ENCODE measurements at regions not wholly inside any gene's neighbourhood (a gene's known extent, or its start where the extent isn't known, plus 50 kb on each side); places are given as distances from the start of the nearest gene placed in this dataset.

GRCh38 chr10:8380833-8381496 is 326.5 kb downstream of the GATA3 start:
- DNase-seq (ENCODE audit: insufficient read length) (no peak), FAIRE-seq (no peak)
- TF ChIP-seq TAF1 (IDR thresholded peaks at IDR 0.05; ENCODE audit: borderline replicate concordance, low read depth, low read length) (no peak), POLR2AphosphoS5 (IDR thresholded peaks at IDR 0.05; ENCODE audit: low read depth, low read length) (no peak), POLR2A (IDR thresholded peaks at IDR 0.05; ENCODE audit: low read depth, low read length) (no peak)

- FAIRE-seq (no peak), DNase-seq (ENCODE audit: insufficient read length) (no peak)
- TF ChIP-seq POLR2A (IDR thresholded peaks at IDR 0.05; ENCODE audit: low read depth, low read length) (no peak), POLR2AphosphoS5 (IDR thresholded peaks at IDR 0.05; ENCODE audit: low read depth, low read length) (no peak), TAF1 (IDR thresholded peaks at IDR 0.05; ENCODE audit: borderline replicate concordance, low read depth, low read length) (no peak)
These were observed 332.3 kb downstream of the GATA3 start for GRCh38 chr10:8386781-8387180.

- no peak for DNase-seq (ENCODE audit: insufficient read length)
- TF ChIP-seq TAF1 (IDR thresholded peaks at IDR 0.05; ENCODE audit: borderline replicate concordance, low read depth, low read length) (no peak), POLR2AphosphoS5 (IDR thresholded peaks at IDR 0.05; ENCODE audit: low read depth, low read length) (no peak), POLR2A (IDR thresholded peaks at IDR 0.05; ENCODE audit: low read depth, low read length) (no peak)
- FAIRE-seq: peak; percentile 9
These were observed 335.1 kb downstream of the GATA3 start for GRCh38 chr10:8389630-8390029.

GRCh38 chr10:8392216-8392615 is 337.7 kb downstream of the GATA3 start:
- FAIRE-seq (no peak), DNase-seq (ENCODE audit: insufficient read length) (no peak)
- TF ChIP-seq POLR2AphosphoS5 (IDR thresholded peaks at IDR 0.05; ENCODE audit: low read depth, low read length): no peak
- TF ChIP-seq POLR2A (IDR thresholded peaks at IDR 0.05; ENCODE audit: low read depth, low read length): no peak
- TF ChIP-seq TAF1 (IDR thresholded peaks at IDR 0.05; ENCODE audit: borderline replicate concordance, low read depth, low read length): no peak

- TF ChIP-seq POLR2A (IDR thresholded peaks at IDR 0.05; ENCODE audit: low read depth, low read length): no peak
- no peak for DNase-seq (ENCODE audit: insufficient read length)
- FAIRE-seq: no peak
These were observed 339.0 kb downstream of the GATA3 start for GRCh38 chr10:8393531-8393930.

DNA sequence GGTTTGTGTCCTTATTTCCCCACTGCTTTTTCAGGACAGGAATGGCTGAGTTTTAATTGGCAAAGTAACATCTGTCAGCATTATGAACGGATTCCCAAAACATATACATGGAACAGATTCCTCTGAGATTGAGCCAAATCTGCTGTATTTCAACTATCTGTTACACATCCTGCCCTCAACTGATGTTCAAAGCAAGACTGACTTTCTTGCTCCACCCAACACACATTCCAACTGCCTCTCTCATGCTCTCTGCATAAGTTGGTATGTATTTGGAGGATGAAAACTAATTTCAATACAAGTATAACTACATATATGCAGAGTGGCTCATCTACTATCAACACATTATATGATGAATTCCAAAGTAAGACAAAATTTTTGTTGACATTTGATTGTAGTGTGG is 342.2 kb downstream of the GATA3 start:
- no peak for DNase-seq (ENCODE audit: insufficient read length)
- no peak for FAIRE-seq

DNA sequence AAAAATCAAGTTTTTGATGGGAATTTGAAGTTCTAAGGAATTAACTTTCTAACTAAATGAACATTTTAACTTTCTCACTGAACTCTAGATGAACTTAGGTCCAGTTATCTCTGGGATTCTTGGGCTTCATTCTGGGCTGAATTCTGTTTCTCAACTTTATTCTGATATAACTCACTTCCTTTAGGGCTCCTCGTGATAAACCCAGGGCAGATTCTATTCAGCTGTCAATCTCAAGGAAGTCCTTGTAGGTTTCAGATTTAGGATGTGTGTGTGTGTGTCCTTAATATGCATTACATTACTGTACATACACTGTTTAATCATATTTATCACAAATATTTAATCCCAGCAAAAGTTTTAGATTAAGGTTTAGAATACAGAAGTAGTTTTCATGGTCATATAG is 344.3 kb downstream of the GATA3 start:
- no peak for FAIRE-seq
- DNase-seq (ENCODE audit: insufficient read length): no peak
- no peak for TF ChIP-seq TAF1 (IDR thresholded peaks at IDR 0.05; ENCODE audit: borderline replicate concordance, low read depth, low read length)
- TF ChIP-seq POLR2A (IDR thresholded peaks at IDR 0.05; ENCODE audit: low read depth, low read length): no peak
- no peak for TF ChIP-seq POLR2AphosphoS5 (IDR thresholded peaks at IDR 0.05; ENCODE audit: low read depth, low read length)

More for the DNA sequence above, 342.2 kb downstream of the GATA3 start:
- TF ChIP-seq POLR2A (IDR thresholded peaks at IDR 0.05; ENCODE audit: low read depth, low read length) (no peak), POLR2AphosphoS5 (IDR thresholded peaks at IDR 0.05; ENCODE audit: low read depth, low read length) (no peak), TAF1 (IDR thresholded peaks at IDR 0.05; ENCODE audit: borderline replicate concordance, low read depth, low read length) (no peak)

GRCh38 chr10:8400151-8400550 is 345.7 kb downstream of the GATA3 start:
- DNase-seq (ENCODE audit: insufficient read length): no peak
- TF ChIP-seq POLR2A (IDR thresholded peaks at IDR 0.05; ENCODE audit: low read depth, low read length) (no peak), POLR2AphosphoS5 (IDR thresholded peaks at IDR 0.05; ENCODE audit: low read depth, low read length) (no peak), TAF1 (IDR thresholded peaks at IDR 0.05; ENCODE audit: borderline replicate concordance, low read depth, low read length) (no peak)
- peak; percentile 24 for FAIRE-seq

- DNase-seq (ENCODE audit: insufficient read length) (no peak), FAIRE-seq (no peak)
- no peak for TF ChIP-seq POLR2AphosphoS5 (IDR thresholded peaks at IDR 0.05; ENCODE audit: low read depth, low read length)
- no peak for TF ChIP-seq POLR2A (IDR thresholded peaks at IDR 0.05; ENCODE audit: low read depth, low read length)
- TF ChIP-seq TAF1 (IDR thresholded peaks at IDR 0.05; ENCODE audit: borderline replicate concordance, low read depth, low read length): no peak
These were observed 346.4 kb downstream of the GATA3 start for GRCh38 chr10:8400892-8401291.

DNA sequence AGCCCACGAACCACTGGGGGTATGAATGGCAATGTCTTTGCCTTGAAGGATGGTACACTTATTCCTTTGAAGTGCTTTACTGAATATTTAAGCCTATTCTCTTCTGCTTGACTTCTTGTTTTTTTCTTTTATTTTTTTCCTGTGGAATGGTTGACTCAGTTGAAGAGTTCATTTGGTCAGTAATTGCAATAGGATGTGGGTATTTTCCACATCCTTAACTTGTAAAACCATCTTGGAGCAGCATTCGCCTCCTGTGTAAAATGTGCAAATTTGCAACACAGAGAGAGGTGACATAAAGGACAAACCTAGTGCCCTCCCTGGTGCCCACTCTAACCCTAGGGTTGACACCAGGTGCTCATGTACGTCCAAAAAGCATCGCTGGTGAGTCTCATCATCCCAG is 347.0 kb downstream of the GATA3 start:
- no peak for DNase-seq (ENCODE audit: insufficient read length)

DNA sequence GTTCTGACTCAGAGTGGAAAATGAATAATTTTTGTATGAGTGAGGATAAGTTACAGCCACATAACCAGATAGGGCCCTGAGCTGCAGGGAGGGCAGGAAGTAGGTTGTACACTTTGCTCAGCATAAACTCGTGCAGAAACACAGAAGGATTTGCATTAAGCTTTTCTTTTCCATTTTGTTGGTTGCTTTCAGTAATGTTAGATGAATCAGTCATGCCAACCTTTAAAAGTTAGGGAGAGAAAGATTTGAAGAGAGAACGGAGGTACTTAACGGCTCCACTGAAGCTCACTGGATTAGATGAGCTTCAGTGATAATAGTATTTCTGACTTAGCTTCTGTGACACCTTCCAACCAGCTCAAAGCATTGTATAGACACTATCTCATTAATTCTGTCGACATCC is 348.1 kb downstream of the GATA3 start:
- no peak for DNase-seq (ENCODE audit: insufficient read length)
- peak; percentile 5 for FAIRE-seq
- TF ChIP-seq TAF1 (IDR thresholded peaks at IDR 0.05; ENCODE audit: borderline replicate concordance, low read depth, low read length): no peak
- no peak for TF ChIP-seq POLR2AphosphoS5 (IDR thresholded peaks at IDR 0.05; ENCODE audit: low read depth, low read length)
- TF ChIP-seq POLR2A (IDR thresholded peaks at IDR 0.05; ENCODE audit: low read depth, low read length): no peak

More for the DNA sequence above, 347.0 kb downstream of the GATA3 start:
- FAIRE-seq: no peak
- no peak for TF ChIP-seq POLR2A (IDR thresholded peaks at IDR 0.05; ENCODE audit: low read depth, low read length)
- TF ChIP-seq POLR2AphosphoS5 (IDR thresholded peaks at IDR 0.05; ENCODE audit: low read depth, low read length): no peak
- TF ChIP-seq TAF1 (IDR thresholded peaks at IDR 0.05; ENCODE audit: borderline replicate concordance, low read depth, low read length): no peak

- DNase-seq (ENCODE audit: insufficient read length) (no peak), FAIRE-seq (peak; percentile 82)
- no peak for TF ChIP-seq TAF1 (IDR thresholded peaks at IDR 0.05; ENCODE audit: borderline replicate concordance, low read depth, low read length)
These were observed 349.4 kb downstream of the GATA3 start for GRCh38 chr10:8403711-8404371.
